ENCODE measurements at regions not wholly inside any gene's neighbourhood (a gene's known extent, or its start where the extent isn't known, plus 50 kb on each side); places are given as distances from the start of the nearest gene placed in this dataset.
"Not testable (repeated sequence)": the region's sequence is repeated elsewhere in the genome, so short reads cannot be mapped to it uniquely, and the experiment has no call there.

GRCh38 chr18:42364766-42365165, 409.7 kb downstream of the PIK3C3 start:
- H3K4me1 Mint-ChIP-seq (ENCODE audit: low read depth), result no peaks in the 10 kb centered on the region
- CTCF ChIA-PET, result no interaction called here
- no peaks in the 10 kb centered on the region for H3K27me3 Mint-ChIP-seq
- no peak for DNase-seq
- H3K9me3 Mint-ChIP-seq, result no peaks in the 10 kb centered on the region
- ATAC-seq, result no peak
- POLR2A ChIA-PET, result no interaction called here
- intact Hi-C loops (cut with micrococcal nuclease), result no loop called here
- H3K27ac Mint-ChIP-seq, result no peak overlapping the region
- no peaks in the 10 kb centered on the region for H3K36me3 Mint-ChIP-seq (ENCODE audit: low read depth)
- no peak for TF ChIP-seq CTCF (IDR thresholded peaks at IDR 0.05)
- no peak overlapping the region for H3K4me3 Mint-ChIP-seq

- CTCF ChIA-PET, result no interaction called here
- Mint-ChIP-seq H3K27me3 (no peaks in the 10 kb centered on the region), H3K9me3 (no peaks in the 10 kb centered on the region), H3K36me3 (ENCODE audit: low read depth) (no peaks in the 10 kb centered on the region), H3K27ac (no peak overlapping the region), H3K4me1 (ENCODE audit: low read depth) (no peaks in the 10 kb centered on the region), H3K4me3 (no peak overlapping the region)
- POLR2A ChIA-PET, result no interaction called here
- intact Hi-C loops (cut with micrococcal nuclease), result no loop called here
- DNase-seq (no peak), ATAC-seq (no peak)
- TF ChIP-seq CTCF (IDR thresholded peaks at IDR 0.05), result no peak
Observed at GRCh38 chr18:42365591-42365990, 410.6 kb downstream of the PIK3C3 start.

- no peak for TF ChIP-seq CTCF (IDR thresholded peaks at IDR 0.05)
- Mint-ChIP-seq H3K36me3 (ENCODE audit: low read depth) (no peaks in the 10 kb centered on the region), H3K4me3 (no peak overlapping the region), H3K9me3 (no peaks in the 10 kb centered on the region), H3K27me3 (no peaks in the 10 kb centered on the region), H3K27ac (no peak overlapping the region), H3K4me1 (ENCODE audit: low read depth) (no peaks in the 10 kb centered on the region)
- CTCF ChIA-PET, result no interaction called here
- DNase-seq (no peak), ATAC-seq (no peak)
- POLR2A ChIA-PET, result no interaction called here
- intact Hi-C loops (cut with micrococcal nuclease), result no loop called here
Observed at GRCh38 chr18:42373584-42373983, 418.6 kb downstream of the PIK3C3 start.

- Mint-ChIP-seq H3K27ac (no peak overlapping the region), H3K4me1 (ENCODE audit: low read depth) (no peaks in the 10 kb centered on the region), H3K4me3 (no peak overlapping the region), H3K36me3 (ENCODE audit: low read depth) (no peaks in the 10 kb centered on the region), H3K27me3 (no peaks in the 10 kb centered on the region), H3K9me3 (no peaks in the 10 kb centered on the region)
- DNase-seq, result no peak
- TF ChIP-seq CTCF (IDR thresholded peaks at IDR 0.05), result no peak
- no peak for ATAC-seq
- intact Hi-C loops (cut with micrococcal nuclease), result no loop called here
- POLR2A ChIA-PET, result no interaction called here
- CTCF ChIA-PET, result no interaction called here
Observed at GRCh38 chr18:42374961-42375360, 419.9 kb downstream of the PIK3C3 start.

- intact Hi-C loops (cut with micrococcal nuclease); H3K4me3 Mint-ChIP-seq; H3K4me1 Mint-ChIP-seq (ENCODE audit: low read depth); H3K27ac Mint-ChIP-seq; H3K36me3 Mint-ChIP-seq (ENCODE audit: low read depth); POLR2A ChIA-PET; H3K9me3 Mint-ChIP-seq; CTCF ChIA-PET; H3K27me3 Mint-ChIP-seq; DNase-seq; ATAC-seq: not testable (repeated sequence)
Observed at GRCh38 chr18:42378854-42379253, 423.8 kb downstream of the PIK3C3 start.

- intact Hi-C loops (cut with micrococcal nuclease); H3K4me1 Mint-ChIP-seq (ENCODE audit: low read depth); ATAC-seq; H3K9me3 Mint-ChIP-seq; DNase-seq; H3K36me3 Mint-ChIP-seq (ENCODE audit: low read depth); H3K4me3 Mint-ChIP-seq; H3K27me3 Mint-ChIP-seq; POLR2A ChIA-PET; CTCF ChIA-PET; H3K27ac Mint-ChIP-seq: not testable (repeated sequence)
Observed at GRCh38 chr18:42381236-42381635, 426.2 kb downstream of the PIK3C3 start.

All from activated CD8-positive, alpha-beta T cell treated with anti-CD3 and anti-CD28 coated beads for 36 hours (primary cell).